ENCODE measurements at regions not wholly inside any gene's neighbourhood (a gene's known extent, or its start where the extent isn't known, plus 50 kb on each side); places are given as distances from the start of the nearest gene placed in this dataset.

GRCh38 chr13:60794751-60795150 is 397.7 kb downstream of the TDRD3 start:
- TF ChIP-seq ATF1 (CRISPR knock-in tag; IDR thresholded peaks at IDR 0.05) (no peak), JUN (CRISPR knock-in tag; IDR thresholded peaks at IDR 0.05) (no peak), USF1 (CRISPR knock-in tag; IDR thresholded peaks at IDR 0.05) (no peak), ARID4B (CRISPR knock-in tag; IDR thresholded peaks at IDR 0.05; ENCODE audit: borderline replicate concordance) (no peak), CTCF (IDR thresholded peaks at IDR 0.05) (no peak), PRRX2 (CRISPR knock-in tag; IDR thresholded peaks at IDR 0.05) (no peak), CREB1 (CRISPR knock-in tag; IDR thresholded peaks at IDR 0.05) (no peak), MAX (CRISPR knock-in tag; IDR thresholded peaks at IDR 0.05) (no peak), ATF3 (CRISPR knock-in tag; conservative IDR thresholded peaks at IDR 0.05) (no peak), FOXP4 (CRISPR knock-in tag; IDR thresholded peaks at IDR 0.05) (no peak), ATF2 (CRISPR knock-in tag; IDR thresholded peaks at IDR 0.05; ENCODE audit: borderline replicate concordance, low read depth) (no peak)
- TF ChIP-seq, protein P1, sequence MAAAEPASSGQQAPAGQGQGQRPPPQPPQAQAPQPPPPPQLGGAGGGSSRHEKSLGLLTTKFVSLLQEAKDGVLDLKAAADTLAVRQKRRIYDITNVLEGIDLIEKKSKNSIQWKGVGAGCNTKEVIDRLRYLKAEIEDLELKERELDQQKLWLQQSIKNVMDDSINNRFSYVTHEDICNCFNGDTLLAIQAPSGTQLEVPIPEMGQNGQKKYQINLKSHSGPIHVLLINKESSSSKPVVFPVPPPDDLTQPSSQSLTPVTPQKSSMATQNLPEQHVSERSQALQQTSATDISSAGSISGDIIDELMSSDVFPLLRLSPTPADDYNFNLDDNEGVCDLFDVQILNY (CRISPR knock-in tag; IDR thresholded peaks at IDR 0.05) = no peak
- TF ChIP-seq, protein P2, sequence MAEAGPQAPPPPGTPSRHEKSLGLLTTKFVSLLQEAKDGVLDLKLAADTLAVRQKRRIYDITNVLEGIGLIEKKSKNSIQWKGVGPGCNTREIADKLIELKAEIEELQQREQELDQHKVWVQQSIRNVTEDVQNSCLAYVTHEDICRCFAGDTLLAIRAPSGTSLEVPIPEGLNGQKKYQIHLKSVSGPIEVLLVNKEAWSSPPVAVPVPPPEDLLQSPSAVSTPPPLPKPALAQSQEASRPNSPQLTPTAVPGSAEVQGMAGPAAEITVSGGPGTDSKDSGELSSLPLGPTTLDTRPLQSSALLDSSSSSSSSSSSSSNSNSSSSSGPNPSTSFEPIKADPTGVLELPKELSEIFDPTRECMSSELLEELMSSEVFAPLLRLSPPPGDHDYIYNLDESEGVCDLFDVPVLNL (CRISPR knock-in tag; IDR thresholded peaks at IDR 0.05; ENCODE audit: borderline replicate concordance, low read depth) = no peak
- TF ChIP-seq, protein P3, sequence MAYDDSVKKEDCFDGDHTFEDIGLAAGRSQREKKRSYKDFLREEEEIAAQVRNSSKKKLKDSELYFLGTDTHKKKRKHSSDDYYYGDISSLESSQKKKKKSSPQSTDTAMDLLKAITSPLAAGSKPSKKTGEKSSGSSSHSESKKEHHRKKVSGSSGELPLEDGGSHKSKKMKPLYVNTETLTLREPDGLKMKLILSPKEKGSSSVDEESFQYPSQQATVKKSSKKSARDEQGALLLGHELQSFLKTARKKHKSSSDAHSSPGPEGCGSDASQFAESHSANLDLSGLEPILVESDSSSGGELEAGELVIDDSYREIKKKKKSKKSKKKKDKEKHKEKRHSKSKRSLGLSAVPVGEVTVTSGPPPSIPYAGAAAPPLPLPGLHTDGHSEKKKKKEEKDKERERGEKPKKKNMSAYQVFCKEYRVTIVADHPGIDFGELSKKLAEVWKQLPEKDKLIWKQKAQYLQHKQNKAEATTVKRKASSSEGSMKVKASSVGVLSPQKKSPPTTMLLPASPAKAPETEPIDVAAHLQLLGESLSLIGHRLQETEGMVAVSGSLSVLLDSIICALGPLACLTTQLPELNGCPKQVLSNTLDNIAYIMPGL (CRISPR knock-in tag; IDR thresholded peaks at IDR 0.05) = no peak

Data from WTC11 (cell line).